ENCODE measurements at regions not wholly inside any gene's neighbourhood (a gene's known extent, or its start where the extent isn't known, plus 50 kb on each side); places are given as distances from the start of the nearest gene placed in this dataset.
"Not testable (repeated sequence)": the region's sequence is repeated elsewhere in the genome, so short reads cannot be mapped to it uniquely, and the experiment has no call there.

DNA sequence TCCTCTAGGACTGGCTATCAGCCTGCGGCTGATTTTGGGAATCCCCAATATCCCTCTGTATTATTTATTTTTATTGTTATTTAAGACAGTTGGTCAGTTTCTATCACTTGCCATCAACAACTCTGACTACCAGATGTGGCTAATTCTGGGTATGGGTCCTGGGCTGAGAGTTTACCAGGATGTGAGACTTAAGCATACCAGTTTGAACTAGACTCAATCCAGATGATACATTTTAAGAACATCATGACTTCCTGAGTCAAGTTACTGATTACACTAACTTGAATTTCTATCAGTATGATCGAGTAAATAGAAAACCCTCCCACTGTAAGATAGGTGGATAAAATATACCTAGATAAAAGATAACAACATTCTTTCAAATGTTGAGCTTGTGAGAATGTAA is 634.0 kb downstream of the MAT2B start:
- DNase-seq = no peak

DNA sequence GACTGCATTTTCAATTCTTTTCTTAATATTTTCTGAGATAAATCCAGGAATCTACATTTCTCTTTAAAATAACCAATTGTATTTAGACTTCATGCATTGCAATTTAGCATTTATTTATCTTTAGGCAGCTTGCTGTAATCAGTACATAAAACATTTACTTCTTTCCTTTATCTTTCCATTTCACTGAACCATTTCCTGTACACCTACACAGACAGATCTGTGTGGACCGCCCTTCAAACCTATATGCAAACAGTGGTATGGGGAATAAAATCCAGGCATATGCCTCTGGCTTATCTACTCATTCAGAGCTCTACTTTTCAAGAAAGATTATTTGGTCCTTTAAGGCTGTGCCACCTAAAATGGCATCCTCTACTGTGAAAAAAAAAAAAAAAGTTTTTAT is 640.0 kb downstream of the MAT2B start:
- no peak for DNase-seq

DNA sequence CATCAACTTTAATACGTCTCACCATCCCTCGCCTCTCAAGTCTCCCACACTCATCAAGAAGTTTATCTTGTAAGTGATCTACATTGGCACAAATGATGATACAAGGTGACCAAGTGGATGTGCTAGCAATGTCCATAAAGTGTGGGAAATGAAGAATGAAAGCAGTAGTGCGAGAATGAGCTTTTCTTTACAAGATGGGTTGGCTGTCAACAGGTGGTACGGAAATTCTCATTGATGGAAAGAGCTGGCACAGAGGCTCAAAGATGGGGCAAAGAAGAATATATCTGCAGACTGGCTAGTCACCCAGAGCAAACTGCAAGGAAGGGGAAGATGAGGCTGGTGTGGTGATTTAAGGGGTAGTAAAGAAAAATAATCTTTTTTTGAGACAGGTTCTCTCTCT is 640.8 kb downstream of the MAT2B start:
- DNase-seq = no peak

DNA sequence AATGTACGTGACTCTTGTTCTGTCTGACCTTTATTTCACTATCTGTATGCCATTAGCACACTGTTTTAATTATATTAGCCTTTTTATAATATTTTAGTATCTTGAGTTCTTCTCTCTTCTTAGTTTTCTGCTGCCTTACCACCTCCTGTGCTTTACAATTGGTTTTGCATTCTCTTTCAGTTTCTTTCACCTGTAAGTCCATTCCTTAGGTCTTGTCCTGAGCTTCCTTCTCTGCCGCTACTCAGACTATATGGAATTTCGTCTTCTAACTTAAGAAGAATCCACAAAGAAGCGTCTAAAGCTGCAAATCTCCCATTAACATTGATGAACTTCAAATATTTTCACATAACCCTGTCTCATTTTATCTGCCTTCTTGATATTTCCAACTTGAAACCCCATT is 642.9 kb downstream of the MAT2B start:
- no peak for DNase-seq

DNA sequence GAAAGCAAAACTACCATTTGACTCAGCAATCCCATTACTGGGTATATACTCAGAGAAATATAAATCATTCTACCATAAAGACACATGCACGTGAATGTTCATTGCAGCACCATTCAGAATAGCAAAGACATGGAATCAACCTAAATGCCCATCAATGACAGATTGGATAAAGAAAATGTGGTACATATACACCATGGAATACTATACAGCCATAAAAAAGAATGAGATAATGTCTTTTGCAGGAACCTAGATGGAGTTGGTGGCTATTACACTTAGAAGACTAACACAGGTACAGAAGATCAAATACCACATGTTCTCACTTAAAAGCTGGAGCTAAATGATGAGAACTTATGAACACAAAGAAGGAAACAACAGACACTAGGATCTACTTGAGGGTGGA is 647.1 kb downstream of the MAT2B start:
- DNase-seq = not testable (repeated sequence)

DNA sequence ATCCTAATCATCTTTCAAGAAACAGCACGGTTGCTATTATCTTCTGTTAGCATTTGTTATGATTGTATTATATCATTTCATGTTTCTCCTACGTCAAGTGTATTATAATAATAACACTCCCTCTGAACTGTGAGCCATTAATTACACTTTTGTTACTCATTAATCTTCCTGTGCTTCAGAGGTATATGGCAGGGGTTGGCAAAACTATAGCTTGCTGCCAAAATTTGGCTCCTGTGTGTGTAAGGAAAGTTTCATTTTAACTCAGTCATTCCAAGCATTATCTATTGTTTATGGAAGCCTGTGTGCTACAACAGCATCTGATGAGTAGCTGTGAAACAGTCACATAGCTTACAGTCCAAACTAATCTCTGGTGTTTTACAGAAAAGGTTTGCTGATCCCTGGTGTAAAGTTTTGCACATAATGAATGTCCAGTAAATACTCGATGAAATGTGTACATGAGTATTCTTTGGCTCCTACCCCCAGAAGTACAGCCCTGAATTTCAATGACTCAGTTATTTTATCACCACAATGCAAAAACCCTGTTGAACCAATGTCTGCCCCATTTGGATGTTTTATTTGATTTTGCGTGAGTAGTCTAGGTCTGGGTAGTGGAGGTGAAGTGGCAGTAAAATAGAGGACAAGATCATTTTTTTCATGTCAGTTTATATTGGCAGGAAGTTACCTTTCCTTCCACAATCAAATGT is 648.2 kb downstream of the MAT2B start:
- DNase-seq = no peak

DNA sequence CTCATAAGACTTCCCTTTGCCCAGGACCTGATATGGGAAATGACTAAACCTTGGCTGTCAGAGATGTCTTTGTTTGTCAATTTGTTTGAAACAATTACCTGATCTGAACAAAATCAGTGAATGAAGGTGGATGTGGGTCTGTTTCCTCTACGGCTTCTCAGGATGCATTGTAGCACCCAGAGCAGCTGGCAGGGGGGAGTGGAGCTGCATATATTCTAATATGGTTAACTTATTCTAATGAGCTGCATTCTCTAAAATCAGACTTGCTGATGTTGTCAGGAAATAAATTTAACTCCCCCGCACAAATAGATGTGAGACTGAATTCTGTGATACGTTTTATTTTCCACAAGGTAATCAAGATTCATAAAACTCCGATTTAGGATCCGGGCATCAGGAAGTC is 665.4 kb downstream of the MAT2B start:
- no peak for DNase-seq

DNA sequence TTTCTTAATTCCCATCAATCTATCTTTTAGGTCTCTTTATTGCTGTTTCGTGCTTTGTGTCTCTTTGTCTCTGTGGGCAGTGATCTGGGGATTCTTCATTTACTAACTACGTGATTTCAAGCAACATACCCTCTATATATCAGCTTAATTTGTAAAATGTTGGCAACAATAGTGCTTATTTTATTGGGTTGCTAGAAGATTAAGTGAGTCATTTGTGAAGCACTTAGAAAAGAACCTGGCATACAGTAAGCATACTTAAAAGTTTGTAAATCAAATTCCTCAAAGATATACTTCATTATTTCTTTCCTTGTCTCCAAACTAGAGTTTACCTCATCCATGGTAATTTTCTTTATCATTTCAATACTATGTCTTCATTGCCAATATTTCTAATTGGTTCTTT is 669.7 kb downstream of the MAT2B start:
- DNase-seq = no peak

DNA sequence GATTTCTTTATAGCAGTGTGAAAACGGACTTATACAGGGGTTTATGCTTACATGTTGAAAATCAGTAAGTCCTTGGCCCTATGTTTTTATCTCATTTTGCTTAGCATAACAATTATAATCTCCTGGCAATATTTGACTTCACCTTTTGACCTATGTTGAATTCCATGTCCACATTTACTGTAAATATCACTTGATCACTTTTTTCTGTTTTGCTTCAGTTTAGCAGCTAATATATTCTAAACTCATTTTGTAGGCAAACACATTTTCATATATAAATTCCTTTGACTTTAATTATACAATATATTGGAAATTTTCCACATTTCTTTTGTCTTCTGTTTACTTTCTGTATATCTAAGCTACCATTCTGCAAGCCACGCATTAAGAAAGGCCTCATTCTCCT is 674.0 kb downstream of the MAT2B start:
- no peak for DNase-seq

DNA sequence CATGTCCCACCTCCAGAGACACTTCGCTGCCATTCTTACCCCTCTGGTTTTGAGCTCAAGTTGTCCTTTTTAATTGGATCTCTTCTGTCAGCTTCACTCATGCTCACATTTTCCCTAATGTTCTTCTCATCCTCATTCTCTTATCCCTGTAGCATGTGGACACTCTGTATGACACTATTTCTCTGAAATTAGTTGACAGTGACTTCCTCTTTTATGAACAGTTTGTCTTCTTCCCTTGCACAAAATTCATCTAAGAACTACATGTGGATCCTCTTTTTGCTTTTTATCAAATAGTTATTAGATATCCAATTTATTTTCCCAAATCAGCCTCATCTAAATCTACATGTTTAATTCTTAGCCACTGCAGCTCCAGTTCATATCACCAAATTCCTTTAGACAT is 676.2 kb downstream of the MAT2B start:
- DNase-seq = no peak

DNA sequence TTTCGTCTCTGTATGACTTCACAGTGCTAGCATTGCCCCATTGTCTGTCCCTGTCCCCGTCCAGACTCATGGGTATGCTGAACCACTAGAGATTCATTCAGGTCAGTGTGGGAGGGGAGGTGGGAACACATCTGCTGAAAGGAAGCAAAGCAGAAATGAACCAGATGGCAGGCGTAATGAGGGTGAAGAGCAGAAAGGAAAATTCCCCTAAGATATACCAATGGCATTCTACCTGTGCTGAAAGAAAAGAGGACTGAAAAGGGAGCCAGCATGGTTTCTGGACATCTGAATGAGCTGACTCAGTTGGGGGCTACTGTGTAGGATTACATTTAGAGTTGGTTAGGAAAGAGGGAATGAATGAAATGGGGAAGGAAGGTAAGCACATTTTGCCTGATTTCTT is 678.7 kb downstream of the MAT2B start:
- no peak for DNase-seq

DNA sequence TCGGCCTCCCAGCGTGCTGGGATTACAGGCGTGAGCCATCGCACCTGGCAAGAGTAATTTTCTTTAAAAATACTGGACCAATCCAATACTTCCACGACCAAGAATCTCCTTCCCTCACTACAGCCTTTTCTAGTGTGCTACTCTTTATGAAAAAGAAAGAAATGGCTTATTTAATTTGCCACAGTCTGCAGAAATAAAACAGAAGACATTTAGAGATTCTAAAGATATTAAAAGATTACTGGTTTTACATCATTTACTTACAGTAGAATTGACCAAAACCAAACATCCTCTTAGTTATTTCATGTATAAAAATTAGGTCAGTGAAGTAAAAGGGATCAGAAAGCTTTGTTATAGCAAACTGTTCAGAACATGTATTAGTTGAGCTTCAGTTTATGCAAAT is 679.6 kb downstream of the MAT2B start:
- no peak for DNase-seq

DNA sequence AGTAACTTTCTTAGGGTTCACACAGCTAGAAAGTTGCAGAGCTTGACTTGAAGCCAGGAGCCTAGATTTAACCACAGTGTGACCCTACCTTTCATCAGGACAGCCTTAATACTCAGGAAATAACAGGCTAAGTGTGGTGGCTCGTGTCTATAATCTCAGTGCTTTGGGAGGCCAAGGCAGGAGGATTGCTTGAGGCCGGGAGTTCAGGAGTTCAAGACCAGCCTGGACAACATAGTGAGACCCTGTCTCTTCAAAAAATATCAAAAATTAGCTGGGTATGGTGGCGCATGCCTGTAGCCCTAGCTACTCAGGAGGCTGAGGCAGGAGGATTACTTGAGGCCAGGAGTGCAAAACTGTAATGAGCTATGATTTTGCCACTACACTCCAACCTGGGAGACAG is 681.1 kb downstream of the MAT2B start:
- DNase-seq = no peak

DNA sequence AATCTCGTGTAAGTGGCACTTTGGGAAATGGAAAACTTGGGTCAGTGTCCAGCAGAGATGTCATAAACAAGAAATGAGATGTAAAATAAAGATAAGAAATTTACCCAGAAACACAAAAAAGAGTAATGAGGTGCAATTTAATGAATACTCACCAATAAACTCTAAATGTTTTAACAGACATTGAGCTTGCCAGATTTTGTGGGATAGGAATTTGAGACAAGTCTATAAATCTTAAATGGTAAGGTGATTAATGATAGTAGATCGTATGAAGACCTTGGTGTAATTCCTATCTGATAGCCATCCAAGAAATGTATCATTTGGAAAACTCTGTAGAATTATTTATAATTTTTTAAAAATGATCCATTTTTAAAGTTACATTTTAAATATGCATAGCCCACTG is 682.4 kb downstream of the MAT2B start:
- no peak for DNase-seq

DNA sequence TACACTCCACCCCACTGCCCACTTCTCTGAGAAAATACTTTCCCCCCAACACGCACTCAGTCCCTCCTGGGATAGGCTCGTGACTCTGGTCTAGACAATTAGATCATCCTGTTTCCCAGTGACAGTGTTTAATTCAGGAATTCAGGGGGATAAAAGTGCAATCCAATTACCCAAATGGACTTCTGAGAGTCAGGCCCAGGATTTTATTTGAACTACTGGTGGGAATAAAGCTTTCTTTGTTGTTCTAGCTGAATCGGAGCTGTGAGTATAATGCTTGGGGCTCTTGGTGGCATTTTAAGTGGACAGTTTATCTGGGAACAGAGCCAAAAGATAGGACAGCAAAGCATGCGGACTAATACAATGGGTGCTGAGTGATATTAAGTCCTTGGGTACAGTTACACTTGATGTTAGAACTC is 683.3 kb downstream of the MAT2B start:
- no peak for DNase-seq

DNA sequence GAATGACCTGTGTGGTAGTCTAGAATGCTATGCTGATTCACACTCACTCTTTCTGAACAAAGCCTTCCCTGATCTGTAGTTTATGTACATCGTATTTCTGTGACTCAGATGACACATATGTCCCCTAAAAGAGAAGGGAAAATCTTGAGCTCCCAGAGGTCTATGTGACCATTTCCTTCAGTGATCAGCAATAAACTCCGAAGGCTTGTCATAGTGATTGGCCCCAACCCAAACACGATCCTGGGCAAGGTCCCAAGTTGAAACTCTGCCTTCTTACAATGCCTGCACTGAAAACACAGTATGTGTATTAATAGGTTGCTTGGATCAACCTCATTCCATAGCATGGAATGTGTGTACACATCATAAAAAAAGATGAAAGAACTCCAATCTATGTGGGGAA is 685.8 kb downstream of the MAT2B start:
- DNase-seq = no peak

DNA sequence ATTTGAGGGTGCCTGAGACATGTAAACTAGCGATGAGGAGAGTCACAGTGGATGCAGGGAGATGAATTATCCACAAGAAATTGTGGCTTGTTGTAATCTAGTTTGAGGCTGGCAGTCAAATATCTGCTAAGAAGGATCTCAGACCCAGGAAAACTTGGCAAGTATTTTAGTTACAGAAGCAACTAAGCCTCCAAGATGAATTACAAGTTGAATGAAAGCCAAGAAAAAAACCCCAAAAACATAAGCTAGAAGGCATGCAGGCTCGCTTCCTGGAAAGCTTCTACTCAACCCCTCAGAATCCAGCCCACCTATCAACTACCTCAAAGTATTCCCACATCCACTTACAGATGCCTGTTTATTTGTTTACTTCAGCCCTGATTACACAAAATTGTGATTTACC is 696.9 kb downstream of the MAT2B start:
- no peak for DNase-seq

DNA sequence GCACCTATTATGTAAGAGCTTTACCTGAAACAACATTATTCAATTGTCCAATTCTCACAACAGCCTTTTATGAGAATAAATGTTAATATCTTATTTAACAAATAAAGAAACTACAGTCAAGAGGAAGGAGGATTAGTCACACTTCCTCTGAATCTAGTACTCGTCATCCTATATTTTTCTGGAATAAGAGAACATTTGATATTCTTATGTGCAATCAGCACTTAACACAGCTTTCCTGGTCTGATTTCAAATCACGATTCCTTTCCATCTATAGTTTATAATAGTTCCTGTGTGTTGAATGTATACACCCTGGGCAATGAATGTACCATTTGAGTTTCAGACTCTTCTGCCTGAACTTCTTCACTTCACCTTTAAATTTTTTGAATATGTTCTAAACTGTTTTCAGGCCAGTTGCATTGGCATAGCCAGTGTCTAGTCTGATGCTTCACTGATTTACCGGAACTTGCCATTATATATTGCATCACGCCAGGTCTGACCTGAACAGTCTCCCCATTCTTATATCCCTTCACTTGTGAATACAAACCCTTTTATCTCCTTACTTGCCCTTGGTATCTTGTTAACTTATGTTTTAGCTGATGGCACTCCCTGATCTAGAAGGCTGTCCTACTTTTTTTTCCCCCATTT is 698.3 kb downstream of the MAT2B start:
- peak; percentile 4 for DNase-seq

DNA sequence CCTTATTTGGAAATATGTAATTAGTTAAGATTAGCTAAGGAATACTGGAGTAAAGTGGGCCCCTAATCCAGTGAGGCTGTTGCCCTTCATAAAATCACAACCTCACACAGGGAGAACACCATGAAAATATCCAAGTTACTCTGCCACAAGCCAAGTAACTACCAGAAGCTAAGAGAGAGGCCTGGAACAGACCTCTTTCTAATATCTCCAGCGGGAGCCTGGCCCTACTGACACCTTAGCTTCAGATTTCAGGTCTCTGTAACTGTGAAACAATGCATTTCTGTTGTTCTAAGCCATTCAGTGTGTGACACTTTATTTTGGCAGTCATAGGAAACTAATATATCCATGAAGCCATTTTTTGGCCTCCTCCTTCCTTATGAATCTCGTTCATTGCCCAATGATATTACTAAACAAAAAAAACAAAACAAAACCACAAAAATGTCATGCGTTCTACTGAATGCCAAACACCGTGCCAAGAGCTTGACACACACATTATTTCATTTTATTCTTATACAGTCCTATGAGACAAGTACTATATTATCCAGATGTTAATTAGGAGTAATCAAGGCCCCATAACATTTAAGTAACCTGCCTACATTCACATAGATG is 699.0 kb downstream of the MAT2B start:
- no peak for DNase-seq

DNA sequence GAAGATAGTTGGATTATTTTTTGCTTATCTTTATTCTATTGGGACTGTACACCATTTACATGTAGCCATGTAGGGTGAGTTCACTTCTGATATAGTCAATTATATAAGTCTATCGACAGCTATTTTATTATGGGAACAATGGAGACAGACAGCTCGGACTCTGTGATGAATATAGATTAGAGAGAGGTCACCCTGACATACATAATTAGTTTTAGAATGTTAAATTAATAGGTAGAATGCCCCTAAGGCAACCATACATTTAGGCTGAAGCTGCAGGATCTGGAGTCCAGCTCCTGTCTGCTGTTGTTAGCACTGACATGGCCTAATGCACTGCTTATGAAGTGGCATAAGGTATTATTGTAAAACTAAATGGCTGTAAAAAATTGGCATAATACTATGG is 700.8 kb downstream of the MAT2B start:
- DNase-seq = no peak

DNA sequence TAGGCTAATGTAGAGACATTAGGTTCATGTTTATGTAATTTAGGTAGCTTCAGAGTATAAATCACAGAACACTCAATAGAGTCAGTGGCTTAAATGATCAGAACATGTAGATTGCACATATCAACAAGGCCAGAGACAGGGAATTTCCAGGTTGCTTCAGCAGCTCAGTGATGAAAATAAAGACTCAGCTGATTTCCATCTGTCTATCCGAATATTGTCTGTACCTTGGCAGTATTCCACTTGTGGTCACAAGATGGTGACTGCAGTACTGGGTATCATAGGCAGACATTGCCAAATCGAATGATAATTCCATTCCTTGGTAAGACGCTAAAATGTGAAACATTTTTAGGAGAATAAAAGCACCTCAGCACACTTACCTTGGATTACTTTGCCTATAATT is 702.2 kb downstream of the MAT2B start:
- DNase-seq = no peak

DNA sequence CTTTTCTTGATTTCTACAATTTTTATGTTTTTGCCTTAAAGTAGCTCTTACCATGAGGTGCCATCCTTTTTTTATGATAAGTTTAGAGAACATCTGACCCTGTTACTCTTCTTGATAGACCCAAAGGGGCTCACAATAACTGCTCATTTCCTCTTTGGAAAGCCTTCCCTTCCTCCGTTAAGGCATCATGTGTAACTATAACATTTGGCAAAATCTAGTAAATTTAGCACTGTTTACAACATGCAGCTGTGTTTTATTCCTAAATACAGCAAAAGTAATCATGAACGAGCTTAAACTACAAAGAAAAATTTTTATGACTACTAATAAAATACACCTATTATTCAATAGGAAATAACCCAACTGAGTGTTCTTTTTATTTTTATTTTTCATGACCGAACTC is 705.1 kb downstream of the MAT2B start:
- DNase-seq = no peak

DNA sequence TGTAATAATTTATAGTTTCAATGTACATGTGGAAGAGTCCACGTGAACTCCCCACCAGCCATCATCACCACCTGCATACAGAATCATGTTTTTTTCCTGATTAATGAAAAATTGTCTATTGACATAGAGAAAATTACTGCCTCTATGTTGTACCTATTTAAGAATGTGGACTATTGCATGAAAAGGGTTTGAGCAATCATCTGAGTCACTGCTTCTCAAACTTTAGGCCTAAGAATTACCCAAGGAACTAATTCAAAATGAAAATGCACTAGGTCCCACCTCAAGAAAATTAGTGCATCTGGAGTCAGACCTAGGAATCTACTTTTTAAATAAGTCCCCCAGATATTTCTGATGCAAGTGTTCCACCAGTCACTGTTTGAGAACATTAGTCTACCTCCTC is 709.3 kb downstream of the MAT2B start:
- no peak for DNase-seq

DNA sequence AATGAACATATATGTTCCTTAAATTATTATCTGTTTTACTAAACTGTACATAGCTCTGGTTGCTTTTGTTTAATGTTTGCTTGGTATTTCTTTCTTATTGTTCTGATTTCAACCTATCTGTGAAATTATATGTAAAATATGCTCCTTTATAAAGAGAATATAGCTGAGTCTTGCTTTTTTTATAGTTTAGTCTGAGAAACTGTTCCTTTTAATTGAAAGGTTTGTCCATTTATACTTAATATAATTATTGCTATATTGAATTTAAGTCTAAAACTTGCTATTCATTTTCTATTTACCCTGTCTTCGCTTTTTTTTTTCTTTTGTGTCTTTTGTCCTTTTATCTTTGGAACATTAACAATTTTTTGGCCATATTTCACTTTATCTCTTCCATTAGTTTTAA is 712.0 kb downstream of the MAT2B start:
- no peak for DNase-seq

DNA sequence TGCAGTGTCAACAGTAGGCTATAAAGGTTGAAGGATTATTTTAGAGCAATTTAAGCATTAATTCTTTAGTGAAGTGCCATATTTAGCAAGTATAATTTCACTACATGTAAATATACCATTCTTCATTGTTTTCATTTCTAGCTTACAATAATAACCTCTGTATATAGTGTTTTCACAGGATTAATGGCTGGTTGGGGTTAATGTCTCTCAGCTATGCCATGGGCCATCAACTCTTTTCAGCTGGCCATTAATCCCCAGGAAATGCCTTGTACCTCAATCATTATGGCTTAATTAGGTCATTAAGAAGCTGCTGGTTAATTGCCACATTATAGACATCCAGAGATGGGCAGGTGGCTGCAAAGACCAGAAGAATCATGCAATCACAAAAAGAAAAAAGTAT is 715.1 kb downstream of the MAT2B start:
- no peak for DNase-seq

Measured in inflammatory macrophage treated with lipopolysaccharide for 4 hours (primary cell).